BE2C (cell line): ENCODE measurements at regions not wholly inside any gene's neighbourhood (a gene's known extent, or its start where the extent isn't known, plus 50 kb on each side); places are given as distances from the start of the nearest gene placed in this dataset.
"Not testable (repeated sequence)": the region's sequence is repeated elsewhere in the genome, so short reads cannot be mapped to it uniquely, and the experiment has no call there.

Source experiments
- DNase-seq: peaks from one replicate; pipeline ENCODE4 v3.0.0-alpha.2; 2020
- H3K27me3 ChIP-seq: fragments of 250-450 bp; sonication (Bioruptor Pico); 2 replicates; pipeline ENCODE4 v1.5.1; 2020; ENCODE audit warnings: mild to moderate bottlenecking
- H3K36me3 ChIP-seq: fragments of 250-450 bp; sonication (Bioruptor Pico); 2 replicates; pipeline ENCODE4 v1.5.1; 2020; ENCODE audit warnings: mild to moderate bottlenecking
- H3K4me1 ChIP-seq: fragments of 250-450 bp; sonication (Bioruptor Pico); 2 replicates; pipeline ENCODE4 v1.5.1; 2020
- H3K4me3 ChIP-seq: 2 replicates; pipeline ENCODE4 v1.5.1; 2011; ENCODE audit warnings: low read depth, low read length
- H3K9me3 ChIP-seq: fragments of 250-450 bp; sonication (Bioruptor Pico); 2 replicates; pipeline ENCODE4 v1.5.1; 2020
- TF ChIP-seq, protein P1 (sequence below): IDR thresholded peaks from 2 replicates; pipeline ENCODE4 v1.5.1; 2012; ENCODE audit warnings: mild to moderate bottlenecking, low read depth, low read length

DNA sequence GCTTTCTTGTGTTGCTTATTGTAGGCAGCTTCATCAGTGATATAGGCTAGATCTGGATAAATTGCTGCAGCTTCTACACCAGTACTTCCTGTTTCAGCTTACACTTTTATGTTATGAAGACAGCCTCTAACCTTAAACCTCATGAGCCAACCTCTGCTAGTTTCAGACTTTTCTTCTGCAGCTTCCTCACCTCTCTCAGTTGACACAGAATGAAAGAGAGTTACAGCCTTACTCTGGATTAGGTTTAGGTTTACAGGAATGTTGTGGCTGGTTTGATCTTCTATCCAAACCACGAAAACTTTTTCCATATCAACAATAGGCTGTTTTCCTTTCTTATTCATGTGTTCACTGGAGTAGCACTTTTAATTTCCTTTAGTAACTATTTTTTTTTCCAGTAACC, 76.9 kb upstream of the RNPC3 start:
- no peak overlapping the region for H3K4me3 ChIP-seq
- TF ChIP-seq, protein P1, sequence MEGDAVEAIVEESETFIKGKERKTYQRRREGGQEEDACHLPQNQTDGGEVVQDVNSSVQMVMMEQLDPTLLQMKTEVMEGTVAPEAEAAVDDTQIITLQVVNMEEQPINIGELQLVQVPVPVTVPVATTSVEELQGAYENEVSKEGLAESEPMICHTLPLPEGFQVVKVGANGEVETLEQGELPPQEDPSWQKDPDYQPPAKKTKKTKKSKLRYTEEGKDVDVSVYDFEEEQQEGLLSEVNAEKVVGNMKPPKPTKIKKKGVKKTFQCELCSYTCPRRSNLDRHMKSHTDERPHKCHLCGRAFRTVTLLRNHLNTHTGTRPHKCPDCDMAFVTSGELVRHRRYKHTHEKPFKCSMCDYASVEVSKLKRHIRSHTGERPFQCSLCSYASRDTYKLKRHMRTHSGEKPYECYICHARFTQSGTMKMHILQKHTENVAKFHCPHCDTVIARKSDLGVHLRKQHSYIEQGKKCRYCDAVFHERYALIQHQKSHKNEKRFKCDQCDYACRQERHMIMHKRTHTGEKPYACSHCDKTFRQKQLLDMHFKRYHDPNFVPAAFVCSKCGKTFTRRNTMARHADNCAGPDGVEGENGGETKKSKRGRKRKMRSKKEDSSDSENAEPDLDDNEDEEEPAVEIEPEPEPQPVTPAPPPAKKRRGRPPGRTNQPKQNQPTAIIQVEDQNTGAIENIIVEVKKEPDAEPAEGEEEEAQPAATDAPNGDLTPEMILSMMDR: no peak
- no peaks in the 10 kb centered on the region for H3K9me3 ChIP-seq
- no peaks in the 10 kb centered on the region for H3K36me3 ChIP-seq
- DNase-seq: no peak
- H3K4me1 ChIP-seq: no peaks in the 10 kb centered on the region
- H3K27me3 ChIP-seq: no peaks in the 10 kb centered on the region

DNA sequence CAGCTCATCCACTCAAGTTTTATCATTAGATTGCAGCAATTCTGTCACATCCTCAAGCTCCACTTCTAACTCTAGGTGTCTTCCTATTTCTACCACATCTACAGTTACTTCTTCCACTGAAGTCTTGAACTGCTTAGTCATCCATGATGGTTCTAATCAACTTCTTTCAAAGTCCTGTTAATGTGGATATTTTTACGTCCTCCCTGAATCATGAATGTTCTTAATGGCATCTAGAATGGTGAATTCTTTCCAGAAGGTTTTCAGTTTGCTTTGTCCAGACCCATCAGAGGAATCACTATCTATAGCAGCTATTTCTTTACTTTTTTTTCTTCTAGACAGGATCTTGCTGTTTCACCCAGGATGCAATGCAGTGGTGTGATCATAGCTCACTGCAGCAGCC, 78.0 kb upstream of the RNPC3 start:
- no peaks in the 10 kb centered on the region for H3K36me3 ChIP-seq
- no peaks in the 10 kb centered on the region for H3K9me3 ChIP-seq
- no peak overlapping the region for H3K4me3 ChIP-seq
- no peaks in the 10 kb centered on the region for H3K27me3 ChIP-seq
- TF ChIP-seq, protein P1: no peak
- DNase-seq: no peak
- no peaks in the 10 kb centered on the region for H3K4me1 ChIP-seq

DNA sequence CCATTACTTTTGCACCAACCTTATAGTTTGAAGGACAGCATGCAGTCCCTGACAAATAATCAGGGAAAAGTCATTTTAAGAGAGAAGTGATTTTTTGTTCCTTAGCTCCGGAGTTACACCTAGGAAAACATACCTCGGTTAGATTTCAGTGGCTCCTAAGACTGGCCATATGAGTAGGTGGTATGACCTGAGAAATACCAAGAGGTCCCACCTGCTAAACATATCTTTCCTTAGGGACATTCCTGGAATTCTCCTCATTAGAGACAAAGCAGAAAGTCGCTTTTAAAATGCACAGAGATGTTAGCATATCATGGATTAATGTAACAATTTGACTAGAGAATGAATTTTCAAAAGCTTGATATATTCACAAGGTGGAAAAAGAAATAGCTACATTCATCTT, 84.2 kb upstream of the RNPC3 start:
- Histone ChIP-seq H3K4me3 (no peak overlapping the region), H3K27me3 (no peaks in the 10 kb centered on the region), H3K4me1 (peaks cover 18% of the 10 kb centered on the region), H3K9me3 (no peaks in the 10 kb centered on the region), H3K36me3 (no peaks in the 10 kb centered on the region)
- TF ChIP-seq, protein P1: no peak
- no peak for DNase-seq

DNA sequence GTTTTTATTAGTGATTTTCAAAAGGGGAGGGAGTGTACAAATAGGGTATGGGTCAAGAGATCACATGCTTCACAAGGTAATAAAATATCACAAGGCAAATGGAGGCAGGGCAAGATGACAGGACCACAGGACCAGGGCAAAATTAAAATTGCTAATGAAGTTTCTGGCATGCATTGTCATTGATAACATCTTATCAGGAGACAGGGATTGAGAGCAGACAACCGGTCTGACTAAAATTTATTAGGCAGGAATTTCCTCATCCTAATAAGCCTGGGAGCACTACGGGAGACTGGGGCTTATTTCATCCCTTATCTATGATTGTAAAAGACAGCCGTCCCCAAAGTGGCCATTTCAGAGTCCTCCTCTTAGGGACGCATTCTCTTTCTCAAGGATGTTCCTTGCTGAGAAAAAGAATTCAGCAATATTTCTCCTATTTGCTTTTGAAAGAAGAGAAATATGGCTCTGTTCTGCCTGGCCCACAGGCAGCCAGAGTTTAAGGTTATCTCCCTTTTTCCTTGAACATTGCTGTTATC, 88.9 kb upstream of the RNPC3 start:
- H3K4me3 ChIP-seq, H3K9me3 ChIP-seq, H3K36me3 ChIP-seq, H3K27me3 ChIP-seq: not testable (repeated sequence)
- peaks cover 21% of the 10 kb centered on the region for H3K4me1 ChIP-seq
- DNase-seq: peak; percentile 60

DNA sequence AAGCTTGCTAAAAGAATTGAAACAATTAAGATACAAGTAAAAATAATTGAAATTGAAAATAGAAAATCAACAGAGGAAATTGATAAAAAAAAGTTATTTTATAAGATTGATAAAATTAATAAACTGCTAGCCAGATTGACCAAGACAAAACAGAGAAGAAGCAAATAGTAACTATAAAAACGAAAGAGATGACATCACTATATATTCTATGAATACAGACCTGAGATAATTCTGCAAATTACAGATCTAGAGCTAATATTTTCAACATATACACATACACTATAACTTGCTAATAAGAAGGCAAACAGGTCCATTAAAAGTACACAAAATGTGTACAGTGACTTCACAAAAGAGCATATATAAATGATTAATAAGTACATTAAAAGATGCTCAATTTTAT, 90.1 kb upstream of the RNPC3 start:
- H3K36me3 ChIP-seq: no peaks in the 10 kb centered on the region
- H3K9me3 ChIP-seq: no peaks in the 10 kb centered on the region
- peaks cover 21% of the 10 kb centered on the region for H3K4me1 ChIP-seq
- H3K4me3 ChIP-seq: no peak overlapping the region
- no peak for DNase-seq
- TF ChIP-seq, protein P1: no peak
- H3K27me3 ChIP-seq: no peaks in the 10 kb centered on the region

DNA sequence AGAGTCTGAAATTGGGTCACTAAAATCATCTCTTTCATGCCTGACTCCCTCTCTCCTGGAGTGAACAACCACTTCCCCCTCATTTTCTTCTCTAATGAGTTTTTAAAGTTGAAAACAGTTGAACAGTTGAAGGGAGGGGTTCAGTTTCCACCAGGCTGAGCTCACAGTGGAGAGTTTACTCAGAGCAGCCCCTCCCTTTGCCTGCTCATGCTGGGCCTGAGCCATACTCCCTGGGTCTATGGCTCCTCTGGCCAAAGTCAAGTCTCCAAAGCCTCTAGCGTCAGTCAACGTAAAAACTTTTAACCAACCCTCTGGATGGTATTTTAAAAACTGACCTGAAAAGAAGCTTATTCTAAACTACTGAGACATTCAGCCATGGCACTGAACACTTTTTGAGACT, 100.8 kb upstream of the RNPC3 start:
- Histone ChIP-seq H3K4me3 (no peak overlapping the region), H3K36me3 (no peaks in the 10 kb centered on the region), H3K9me3 (no peaks in the 10 kb centered on the region), H3K27me3 (no peaks in the 10 kb centered on the region), H3K4me1 (no peaks in the 10 kb centered on the region)
- DNase-seq: no peak
- TF ChIP-seq, protein P1: no peak
